GM20000 (cell line): ENCODE measurements at regions not wholly inside any gene's neighbourhood (a gene's known extent, or its start where the extent isn't known, plus 50 kb on each side); places are given as distances from the start of the nearest gene placed in this dataset.

Experiments used
- DNase-seq: peaks from one replicate; pipeline ENCODE4 v3.0.0; 2012; ENCODE audit warnings: low spot score
- TF ChIP-seq, protein P1 (sequence below): IDR thresholded peaks from 2 replicates; pipeline ENCODE4 v1.5.1; 2012; ENCODE audit warnings: mild to moderate bottlenecking, control low read depth; ENCODE audit errors: extremely low read depth, missing control alignments

DNA sequence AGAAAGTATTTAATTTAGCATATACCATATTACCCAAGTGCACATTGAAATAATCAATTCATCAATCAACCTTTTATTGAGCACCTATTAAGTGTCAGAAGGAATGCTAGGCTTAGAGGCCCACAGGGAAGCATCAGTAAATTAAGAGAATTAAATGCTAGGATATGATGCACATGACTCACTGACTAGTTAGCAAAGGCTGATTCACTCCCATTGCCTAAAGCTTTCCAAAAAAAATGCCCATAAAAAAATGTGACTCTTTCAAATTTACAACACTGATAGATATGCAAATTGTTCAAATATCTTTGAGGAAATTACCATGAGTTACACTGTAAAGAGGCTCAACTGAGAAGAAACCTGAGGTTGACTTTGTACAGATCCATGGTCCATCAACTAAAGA, 883.3 kb downstream of the CDH11 start:
- TF ChIP-seq, protein P1, sequence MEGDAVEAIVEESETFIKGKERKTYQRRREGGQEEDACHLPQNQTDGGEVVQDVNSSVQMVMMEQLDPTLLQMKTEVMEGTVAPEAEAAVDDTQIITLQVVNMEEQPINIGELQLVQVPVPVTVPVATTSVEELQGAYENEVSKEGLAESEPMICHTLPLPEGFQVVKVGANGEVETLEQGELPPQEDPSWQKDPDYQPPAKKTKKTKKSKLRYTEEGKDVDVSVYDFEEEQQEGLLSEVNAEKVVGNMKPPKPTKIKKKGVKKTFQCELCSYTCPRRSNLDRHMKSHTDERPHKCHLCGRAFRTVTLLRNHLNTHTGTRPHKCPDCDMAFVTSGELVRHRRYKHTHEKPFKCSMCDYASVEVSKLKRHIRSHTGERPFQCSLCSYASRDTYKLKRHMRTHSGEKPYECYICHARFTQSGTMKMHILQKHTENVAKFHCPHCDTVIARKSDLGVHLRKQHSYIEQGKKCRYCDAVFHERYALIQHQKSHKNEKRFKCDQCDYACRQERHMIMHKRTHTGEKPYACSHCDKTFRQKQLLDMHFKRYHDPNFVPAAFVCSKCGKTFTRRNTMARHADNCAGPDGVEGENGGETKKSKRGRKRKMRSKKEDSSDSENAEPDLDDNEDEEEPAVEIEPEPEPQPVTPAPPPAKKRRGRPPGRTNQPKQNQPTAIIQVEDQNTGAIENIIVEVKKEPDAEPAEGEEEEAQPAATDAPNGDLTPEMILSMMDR: no peak
- DNase-seq: no peak

DNA sequence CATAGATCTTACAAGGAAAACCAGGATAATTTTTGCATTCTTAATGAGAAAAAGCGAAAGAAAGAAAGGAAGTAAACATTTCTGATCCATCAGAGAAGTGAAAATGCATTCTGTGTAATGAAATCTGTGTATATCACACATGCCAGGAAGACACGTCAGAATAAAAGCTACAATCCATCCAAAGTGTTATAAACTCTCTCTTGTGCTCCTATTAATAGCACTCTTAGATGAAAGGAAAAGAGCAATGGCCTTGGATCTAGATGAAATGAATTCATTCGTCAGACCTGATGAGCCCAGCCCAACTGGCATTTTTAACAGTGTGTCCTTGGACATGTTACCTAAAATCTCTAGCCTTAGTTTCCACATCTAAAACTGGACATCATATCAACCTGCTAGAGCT, 885.5 kb downstream of the CDH11 start:
- TF ChIP-seq, protein P1: no peak
- DNase-seq: no peak

DNA sequence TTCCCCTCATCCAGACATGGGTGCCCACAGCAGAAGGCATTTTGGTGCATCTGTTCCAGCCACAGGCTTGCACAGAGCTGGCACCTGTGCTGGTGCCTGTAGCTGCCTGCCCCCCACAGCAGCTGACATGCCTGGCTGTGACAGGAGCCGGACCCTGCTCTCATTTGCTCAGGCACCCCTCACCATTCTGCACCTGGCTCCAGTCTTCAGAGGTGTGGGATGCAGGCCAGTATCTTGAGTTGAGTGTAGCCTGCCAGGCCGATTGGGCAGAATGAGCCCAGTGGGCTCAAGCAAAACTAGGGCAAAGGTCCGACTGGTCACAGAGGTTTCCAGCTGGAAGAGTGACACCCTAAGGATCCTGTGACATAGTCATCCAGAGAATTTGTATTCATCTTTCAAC, 887.7 kb downstream of the CDH11 start:
- TF ChIP-seq, protein P1: no peak
- DNase-seq: no peak

GRCh38 chr16:64225696-64226095, 896.2 kb downstream of the CDH11 start:
- TF ChIP-seq, protein P1: no peak
- no peak for DNase-seq

DNA sequence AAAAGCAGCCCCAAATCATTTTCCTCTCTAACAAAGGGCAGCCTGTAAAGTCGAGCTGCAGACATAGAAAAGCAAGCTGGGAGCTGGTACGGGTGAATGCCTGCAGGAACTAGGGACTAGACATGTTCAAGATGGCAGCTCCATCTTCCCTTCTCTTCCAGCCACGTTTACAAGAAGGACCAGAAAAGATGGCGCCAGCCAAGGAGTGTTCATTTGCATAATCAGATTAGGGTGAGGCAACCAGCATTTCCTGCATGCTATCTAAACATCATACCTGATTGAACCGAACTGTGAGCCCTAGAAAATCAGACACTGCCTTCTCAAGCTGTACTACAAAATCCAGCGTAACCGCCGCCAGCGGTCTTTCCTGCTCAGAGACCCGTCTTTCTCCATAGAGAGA, 896.8 kb downstream of the CDH11 start:
- DNase-seq: no peak

GRCh38 chr16:64217789-64218535, 903.9 kb downstream of the CDH11 start:
- TF ChIP-seq, protein P1: no peak
- no peak for DNase-seq

More for the DNA sequence above, 896.8 kb downstream of the CDH11 start:
- TF ChIP-seq, protein P1: no peak

- TF ChIP-seq, protein P1: no peak
- DNase-seq: no peak
These were observed 906.1 kb downstream of the CDH11 start for GRCh38 chr16:64215730-64216129.
